Caco-2 (cell line): ENCODE measurements at regions not wholly inside any gene's neighbourhood (a gene's known extent, or its start where the extent isn't known, plus 50 kb on each side); places are given as distances from the start of the nearest gene placed in this dataset.

Experiments
- BruUV-seq: library from RNA; stranded (reverse); fragments of 400-500 nt; replicated peaks from 2 replicates; lab custom pipeline; 2021; lab: Mats Ljungman, UMichigan
- CTCF ChIA-PET: fragments of 300-600 bp; sonication (Branson Sonifier 250); formaldehyde crosslinking; loops from one replicate; lab custom pipeline; 2022; ENCODE audit warnings: antibody characterized with exemption; lab: Charles Lee
- POLR2A ChIA-PET: fragments of 300-600 bp; sonication (Branson Sonifier 250); formaldehyde crosslinking; loops from one replicate; lab custom pipeline; 2022; ENCODE audit warnings: antibody characterized with exemption; lab: Charles Lee
- DNase-seq, 2 experiments: peaks; one replicate each; pipeline versions ENCODE4 v3.0.0 to v3.0.0-alpha.2; 2020 to 2022
- H3K27me3 ChIP-seq: replicated peaks from 2 replicates; pipeline ENCODE4 v1.6.0; 2011; ENCODE audit warnings: low read length; ENCODE audit not compliant: control insufficient read depth, insufficient read depth
- H3K36me3 ChIP-seq: 2 replicates; pipeline ENCODE4 v1.5.1; 2011; ENCODE audit warnings: low read length; ENCODE audit not compliant: control insufficient read depth, insufficient read depth
- H3K4me1 ChIP-seq: fragments of 250-450 bp; sonication (Bioruptor Pico); 2 replicates; pipeline ENCODE4 v1.5.1; 2020; ENCODE audit warnings: mild to moderate bottlenecking
- H3K4me3 ChIP-seq: 2 replicates; pipeline ENCODE4 v1.5.1; 2011; ENCODE audit warnings: low read depth, mild to moderate bottlenecking, control low read depth, low read length
- H3K9me3 ChIP-seq: fragments of 250-450 bp; sonication (Bioruptor Pico); 2 replicates; pipeline ENCODE4 v1.5.1; 2020; ENCODE audit warnings: mild to moderate bottlenecking, moderate library complexity
- H3K27ac Mint-ChIP-seq: one replicate; pipeline ENCODE4 v1.8.0; 2022; ENCODE audit warnings: mixed read lengths; ENCODE audit not compliant: unreplicated experiment
- H3K27me3 Mint-ChIP-seq: one replicate; pipeline ENCODE4 v1.8.0; 2022; ENCODE audit warnings: mixed read lengths; ENCODE audit not compliant: insufficient read depth, unreplicated experiment
- H3K36me3 Mint-ChIP-seq: one replicate; pipeline ENCODE4 v1.8.0; 2022; ENCODE audit warnings: mild to moderate bottlenecking, mixed read lengths; ENCODE audit not compliant: insufficient read depth, unreplicated experiment
- H3K4me1 Mint-ChIP-seq: one replicate; pipeline ENCODE4 v1.8.0; 2022; ENCODE audit warnings: low read depth, mixed read lengths; ENCODE audit not compliant: unreplicated experiment
- H3K4me3 Mint-ChIP-seq: one replicate; pipeline ENCODE4 v1.8.0; 2022; ENCODE audit warnings: mild to moderate bottlenecking, moderate library complexity, mixed read lengths; ENCODE audit not compliant: unreplicated experiment
- H3K9me3 Mint-ChIP-seq: one replicate; pipeline ENCODE4 v1.8.0; 2022; ENCODE audit warnings: mixed read lengths; ENCODE audit not compliant: unreplicated experiment
- intact Hi-C: fragments of 100-400 bp; cut with micrococcal nuclease; formaldehyde crosslinking; loops from one replicate; pipeline ENCODE4 v1.10.0; 2022; ENCODE audit not compliant: unreplicated experiment
- TF ChIP-seq, protein P1 (sequence below), 2 experiments: fragments of 200-600 bp in 1 of 2; IDR thresholded peaks; 1 replicate in 1 of 2; 2 replicates in 1 of 2; pipeline versions ENCODE4 v1.5.1 to v1.8.0; 2011 to 2022; ENCODE audit warnings: antibody characterized with exemption in 1 of 2, control low read depth in 1 of 2, inconsistent platforms in 1 of 2, low read depth in 1 of 2, low read length in 1 of 2, mild to moderate bottlenecking in 1 of 2, moderate library complexity in 1 of 2; ENCODE audit not compliant: insufficient read depth in 1 of 2, severe bottlenecking in 1 of 2, unreplicated experiment in 1 of 2

- Mint-ChIP-seq H3K4me1 (no peaks in the 10 kb centered on the region), H3K36me3 (peaks cover 56% of the 10 kb centered on the region), H3K27me3 (no peaks in the 10 kb centered on the region), H3K9me3 (peaks cover 1% of the 10 kb centered on the region), H3K4me3 (no peak overlapping the region), H3K27ac (no peak overlapping the region)
- ChIA-PET CTCF (no interaction called here), POLR2A (no interaction called here)
- no TSS peak for BruUV-seq
- Histone ChIP-seq H3K36me3 (no peaks in the 10 kb centered on the region), H3K4me1 (no peaks in the 10 kb centered on the region), H3K4me3 (no peak overlapping the region), H3K9me3 (no peaks in the 10 kb centered on the region), H3K27me3 (no peaks in the 10 kb centered on the region)
- TF ChIP-seq, protein P1, sequence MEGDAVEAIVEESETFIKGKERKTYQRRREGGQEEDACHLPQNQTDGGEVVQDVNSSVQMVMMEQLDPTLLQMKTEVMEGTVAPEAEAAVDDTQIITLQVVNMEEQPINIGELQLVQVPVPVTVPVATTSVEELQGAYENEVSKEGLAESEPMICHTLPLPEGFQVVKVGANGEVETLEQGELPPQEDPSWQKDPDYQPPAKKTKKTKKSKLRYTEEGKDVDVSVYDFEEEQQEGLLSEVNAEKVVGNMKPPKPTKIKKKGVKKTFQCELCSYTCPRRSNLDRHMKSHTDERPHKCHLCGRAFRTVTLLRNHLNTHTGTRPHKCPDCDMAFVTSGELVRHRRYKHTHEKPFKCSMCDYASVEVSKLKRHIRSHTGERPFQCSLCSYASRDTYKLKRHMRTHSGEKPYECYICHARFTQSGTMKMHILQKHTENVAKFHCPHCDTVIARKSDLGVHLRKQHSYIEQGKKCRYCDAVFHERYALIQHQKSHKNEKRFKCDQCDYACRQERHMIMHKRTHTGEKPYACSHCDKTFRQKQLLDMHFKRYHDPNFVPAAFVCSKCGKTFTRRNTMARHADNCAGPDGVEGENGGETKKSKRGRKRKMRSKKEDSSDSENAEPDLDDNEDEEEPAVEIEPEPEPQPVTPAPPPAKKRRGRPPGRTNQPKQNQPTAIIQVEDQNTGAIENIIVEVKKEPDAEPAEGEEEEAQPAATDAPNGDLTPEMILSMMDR (IDR thresholded peaks at IDR 0.05; ENCODE audit: insufficient read depth in 1 of 2, low read depth in 1 of 2, low read length in 1 of 2, severe bottlenecking in 1 of 2, unreplicated experiment in 1 of 2), result no peak
- DNase-seq, result no peak
- intact Hi-C loops, result no loop called here
Measured at GRCh38 chrX:7263330-7263729, 115.4 kb upstream of the PUDP start.

DNA sequence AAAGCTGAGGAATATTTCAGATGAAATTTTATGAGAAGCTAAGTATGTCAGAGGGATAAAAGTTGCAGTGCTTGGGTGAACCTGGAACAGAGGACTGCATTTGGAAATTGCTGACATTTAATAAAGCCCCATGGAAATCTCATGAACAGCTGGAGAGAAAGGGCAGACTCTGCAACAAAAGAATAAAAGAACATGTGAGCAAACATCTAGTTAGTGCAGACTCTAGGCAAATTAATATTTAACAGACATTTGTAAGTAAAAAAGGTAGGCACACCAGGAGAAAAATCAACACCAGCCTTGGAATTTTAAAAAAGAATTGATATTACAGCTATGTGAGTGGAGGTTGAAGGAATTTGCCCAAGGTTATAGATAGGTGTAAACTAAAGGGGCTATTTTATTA lies 114.6 kb upstream of the PUDP start:
- POLR2A ChIA-PET, result no interaction called here
- Mint-ChIP-seq H3K27me3 (no peaks in the 10 kb centered on the region), H3K9me3 (peaks cover 9% of the 10 kb centered on the region), H3K4me3 (no peak overlapping the region), H3K36me3 (peaks cover 60% of the 10 kb centered on the region), H3K4me1 (peaks cover 6% of the 10 kb centered on the region), H3K27ac (no peak overlapping the region)
- H3K27me3 ChIP-seq, result no peaks in the 10 kb centered on the region
- no peaks in the 10 kb centered on the region for H3K4me1 ChIP-seq
- H3K4me3 ChIP-seq, result no peak overlapping the region
- TF ChIP-seq, protein P1 (IDR thresholded peaks at IDR 0.05; ENCODE audit: insufficient read depth in 1 of 2, low read depth in 1 of 2, low read length in 1 of 2, severe bottlenecking in 1 of 2, unreplicated experiment in 1 of 2), result no peak
- no peaks in the 10 kb centered on the region for H3K9me3 ChIP-seq
- DNase-seq, result no peak
- CTCF ChIA-PET, result no interaction called here
- BruUV-seq, result no TSS peak
- intact Hi-C loops, result no loop called here
- no peaks in the 10 kb centered on the region for H3K36me3 ChIP-seq

GRCh38 chrX:7261672-7262332 lies 113.8 kb upstream of the PUDP start:
- intact Hi-C loops, result no loop called here
- no peaks in the 10 kb centered on the region for H3K27me3 ChIP-seq
- Mint-ChIP-seq H3K9me3 (peaks cover 9% of the 10 kb centered on the region), H3K4me3 (no peak overlapping the region), H3K27me3 (no peaks in the 10 kb centered on the region), H3K4me1 (peaks cover 6% of the 10 kb centered on the region), H3K27ac (no peak overlapping the region), H3K36me3 (peaks cover 58% of the 10 kb centered on the region)
- ChIA-PET CTCF (no interaction called here), POLR2A (no interaction called here)
- TF ChIP-seq, protein P1 (IDR thresholded peaks at IDR 0.05; ENCODE audit: insufficient read depth in 1 of 2, low read depth in 1 of 2, low read length in 1 of 2, severe bottlenecking in 1 of 2, unreplicated experiment in 1 of 2), result no peak
- no peak overlapping the region for H3K4me3 ChIP-seq
- no peaks in the 10 kb centered on the region for H3K36me3 ChIP-seq
- no peaks in the 10 kb centered on the region for H3K4me1 ChIP-seq
- H3K9me3 ChIP-seq, result no peaks in the 10 kb centered on the region
- no peak for DNase-seq
- no TSS peak for BruUV-seq
